K562 (cell line): ENCODE measurements at regions not wholly inside any gene's neighbourhood (a gene's known extent, or its start where the extent isn't known, plus 50 kb on each side); places are given as distances from the start of the nearest gene placed in this dataset.

Experiments used
- ATAC-seq: fragments of 200-7000 bp; cut with Tn5 transposase; 3 replicates; pipeline ENCODE4 v1.9.1; 2020; ENCODE audit warnings: moderate library complexity
- BruUV-seq: library from RNA; stranded (reverse); fragments of 400-500 nt; replicated peaks from 2 replicates; lab custom pipeline; 2021; lab: Mats Ljungman, UMichigan
- CTCF ChIA-PET: fragments of 300-600 bp; formaldehyde crosslinking; extraction: SDS; loops from one replicate; lab custom pipeline; 2021; ENCODE audit warnings: low intra/inter-chr PET ratio; lab: Yijun Ruan, JAX
- POLR2A ChIA-PET: fragments of 300-600, 350-650 bp; sonication (Branson Sonifier 250); formaldehyde crosslinking; extraction: SDS; loops from one replicate; lab custom pipeline; 2021; ENCODE audit warnings: antibody characterized with exemption, inconsistent platforms; lab: Yijun Ruan, JAX
- DNase-seq, 4 experiments: peaks; one replicate each; pipeline versions ENCODE4 v3.0.0 to v3.0.0-alpha.2; 2011 to 2018; ENCODE audit warnings: low spot score in 3 of 4, mixed read lengths in 3 of 4; ENCODE audit errors: extremely low read depth in 1 of 4
- FAIRE-seq: peaks from 2 replicates; lab custom pipeline; 2011; peaks lifted over from hg19 to GRCh38; lab: Jason Lieb, UNC
- H2AFZ ChIP-seq: 2 replicates; pipeline ENCODE4 v1.6.0; 2011; ENCODE audit warnings: low read depth, low read length, control low read depth, inconsistent platforms
- H3K27ac ChIP-seq: fragments of 200-600 bp; 3 replicates; pipeline ENCODE4 v1.8.0; 2011; ENCODE audit warnings: low read depth, mild to moderate bottlenecking, control low read depth, inconsistent platforms, low read length, moderate library complexity, mixed read lengths; ENCODE audit errors: extremely low read depth
- H3K27me3 ChIP-seq, 2 experiments: fragments of 300-600 bp in 1 of 2; 2 replicates in 1 of 2; 3 replicates in 1 of 2; pipeline versions ENCODE4 v1.6.0 to v1.8.0; 2011; ENCODE audit warnings: inconsistent platforms in 2 of 2, low read length in 2 of 2, mild to moderate bottlenecking in 1 of 2, mixed read lengths in 1 of 2, moderate library complexity in 1 of 2; ENCODE audit not compliant: control insufficient read depth in 2 of 2, insufficient read depth in 2 of 2
- H3K36me3 ChIP-seq: fragments of 300-600 bp; 3 replicates; pipeline ENCODE4 v1.8.0; 2011; ENCODE audit warnings: mild to moderate bottlenecking, low read length, inconsistent platforms; ENCODE audit not compliant: control insufficient read depth, insufficient read depth
- H3K4me1 ChIP-seq, 2 experiments: fragments of 200-600 bp in 1 of 2; replicated peaks in 1 of 2; 2 replicates in 1 of 2; 3 replicates in 1 of 2; pipeline versions ENCODE4 v1.5.1 to v1.8.0; 2011; ENCODE audit warnings: inconsistent platforms in 2 of 2, low read length in 2 of 2, mild to moderate bottlenecking in 1 of 2, mixed read lengths in 1 of 2, moderate library complexity in 1 of 2; ENCODE audit not compliant: control insufficient read depth in 2 of 2, insufficient read depth in 2 of 2
- H3K4me2 ChIP-seq: 2 replicates; pipeline ENCODE4 v1.6.1; 2011; ENCODE audit warnings: low read length, control low read depth, inconsistent platforms, mixed read lengths; ENCODE audit not compliant: insufficient read depth
- H3K4me3 ChIP-seq: fragments of 200-600 bp; sonication (generic), shearing (Covaris generic); 2 replicates; pipeline ENCODE4 v1.5.1; 2016; ENCODE audit warnings: control low read depth, inconsistent platforms
- H3K79me2 ChIP-seq: fragments of 200-600 bp; 3 replicates; pipeline ENCODE4 v1.8.0; 2011; ENCODE audit warnings: low read length, inconsistent platforms; ENCODE audit not compliant: control insufficient read depth, insufficient read depth
- H3K9ac ChIP-seq, 2 experiments: 2 replicates each; pipeline versions ENCODE4 v1.6.0 to v1.6.1; 2011; ENCODE audit warnings: low read depth in 2 of 2, low read length in 2 of 2, control low read depth in 1 of 2, inconsistent platforms in 1 of 2, mild to moderate bottlenecking in 1 of 2, mixed read lengths in 1 of 2; ENCODE audit not compliant: insufficient read depth in 1 of 2
- H3K9me1 ChIP-seq: one replicate; pipeline ENCODE4 v1.6.0; 2011; ENCODE audit warnings: inconsistent platforms, mild to moderate bottlenecking, low read length, moderate library complexity; ENCODE audit not compliant: control insufficient read depth, insufficient read depth
- H3K9me3 ChIP-seq: replicated peaks from 2 replicates; pipeline ENCODE4 v1.5.1; 2011; ENCODE audit warnings: low read depth, low read length, inconsistent platforms; ENCODE audit not compliant: control insufficient read depth, insufficient read depth
- H4K20me1 ChIP-seq: replicated peaks from 2 replicates; pipeline ENCODE4 v1.6.1; 2011; ENCODE audit warnings: low read length, inconsistent platforms, mixed read lengths; ENCODE audit not compliant: control insufficient read depth, insufficient read depth
- CBX5 ChIP-seq: IDR thresholded peaks from 2 replicates; pipeline ENCODE4 v1.6.1; 2014; ENCODE audit warnings: low read depth, borderline replicate concordance
- DDX20 ChIP-seq: fragments of 450-650 bp; IDR thresholded peaks from 2 replicates; pipeline ENCODE4 v1.6.1; 2016; ENCODE audit warnings: missing genetic modification characterization, low read depth, mild to moderate bottlenecking, missing compliant biosample characterization, moderate library complexity
- ESRRA ChIP-seq: fragments of 450-650 bp; IDR thresholded peaks from 2 replicates; pipeline ENCODE4 v1.6.1; 2014; ENCODE audit warnings: low read depth, mild to moderate bottlenecking, moderate library complexity, borderline replicate concordance
- HLTF ChIP-seq: fragments of 450-650 bp; IDR thresholded peaks from 2 replicates; pipeline ENCODE4 v1.6.1; 2016
- IFI16 ChIP-seq: fragments of 250-450 bp; sonication (Bioruptor Pico); IDR thresholded peaks from 2 replicates; pipeline ENCODE4 v2.1.2; 2022; ENCODE audit warnings: mild to moderate bottlenecking, inconsistent platforms
- KHSRP ChIP-seq: fragments of 450-650 bp; IDR thresholded peaks from 2 replicates; pipeline ENCODE4 v1.6.1; 2017
- NR1H2 ChIP-seq: sonication (generic); formaldehyde crosslinking; IDR thresholded peaks from 2 replicates; pipeline ENCODE4 v1.4.0; 2020; ENCODE audit warnings: mild to moderate bottlenecking, missing genetic modification reagents
- PHF8 ChIP-seq: fragments of 200-600 bp; sonication (generic); IDR thresholded peaks from 2 replicates; pipeline ENCODE4 v1.6.1; 2012; ENCODE audit warnings: mixed run types, mild to moderate bottlenecking, inconsistent platforms, low read length, moderate library complexity, borderline replicate concordance
- RBM39 ChIP-seq: fragments of 200-400 bp; formaldehyde crosslinking; optimal IDR thresholded peaks from 2 replicates; pipeline ENCODE3; 2018; ENCODE audit warnings: low read depth, low read length
- RFX1 ChIP-seq: fragments of 450-650 bp; IDR thresholded peaks from 2 replicates; pipeline ENCODE4 v1.6.1; 2016; ENCODE audit warnings: mild to moderate bottlenecking, moderate library complexity
- ZNF431 ChIP-seq: sonication (generic); formaldehyde crosslinking; IDR thresholded peaks from 2 replicates; pipeline ENCODE4 v1.8.0; 2022; ENCODE audit warnings: mild to moderate bottlenecking, missing genetic modification reagents
- WGBS: fragments of 100-300 bp; shearing (Covaris generic); methylation state at CpG from one replicate; pipeline ENCODE4 v1.1.6; 2016; ENCODE audit warnings: low coverage, mixed read lengths; ENCODE audit not compliant: insufficient coverage; ENCODE audit errors: missing lambda C conversion rate; 5-methylcytosine and 5-hydroxymethylcytosine counted together
- in situ Hi-C: fragments of 300-500 bp; cut with MboI; formaldehyde crosslinking; loops from 4 replicates; pipeline ENCODE4 v1.15.0; 2018; ENCODE audit warnings: inconsistent platforms, mixed read lengths
- intact Hi-C: fragments of 100-400 bp; cut with micrococcal nuclease; formaldehyde crosslinking; loops from 2 replicates; pipeline ENCODE4 v1.14.2; 2022
- TF ChIP-seq, protein P1 (sequence below): fragments of 250-450 bp; sonication (Bioruptor Pico); IDR thresholded peaks from 2 replicates; pipeline ENCODE4 v1.5.0; 2020; ENCODE audit warnings: mild to moderate bottlenecking
- TF ChIP-seq, protein P2 (sequence below): IDR thresholded peaks from 2 replicates; pipeline ENCODE4 v1.6.1; 2011; ENCODE audit warnings: borderline replicate concordance, low read depth, mild to moderate bottlenecking, moderate library complexity, low read length; ENCODE audit not compliant: insufficient read depth, poor library complexity, severe bottlenecking
- TF ChIP-seq, protein P3 (sequence below): fragments of 250-450 bp; sonication (Bioruptor Pico); IDR thresholded peaks from 2 replicates; pipeline ENCODE4 v1.5.0; 2021

DNA sequence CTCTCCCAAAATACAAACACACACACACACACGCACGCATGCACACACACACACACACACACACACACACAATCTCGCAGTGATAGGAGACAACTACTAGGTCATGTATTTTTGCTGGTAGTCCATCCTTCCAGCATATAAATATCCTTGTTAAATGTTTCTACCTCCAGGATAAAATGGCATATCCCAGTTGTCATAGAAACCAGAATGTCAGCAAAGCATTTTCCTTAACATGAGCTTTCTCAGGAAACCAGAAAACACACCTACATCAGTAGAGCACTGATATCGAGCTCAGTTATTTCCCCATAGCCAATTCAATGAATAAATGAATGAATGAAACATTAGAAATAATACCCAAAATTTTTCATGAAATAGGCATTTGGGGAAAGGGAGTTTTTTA lies 115.7 kb downstream of the PWWP3B start:
- no peak overlapping the region for H3K27ac ChIP-seq
- 0% methylated on average over 1 of the region's 4 CpGs for WGBS
- H4K20me1 ChIP-seq = no peaks in the 10 kb centered on the region
- H3K9me3 ChIP-seq = no peaks in the 10 kb centered on the region
- no peak overlapping the region for H2AFZ ChIP-seq
- in situ Hi-C loops = no loop called here
- no peaks in the 10 kb centered on the region for H3K9me1 ChIP-seq
- intact Hi-C loops = no loop called here
- H3K4me1 ChIP-seq = no peaks in the 10 kb centered on the region
- ATAC-seq (no peak), DNase-seq (no peak), FAIRE-seq (no peak)
- no peaks in the 10 kb centered on the region for H3K27me3 ChIP-seq
- TF ChIP-seq IFI16 (no peak), RFX1 (peak; percentile 14; the same call in 1 of the 2 replicates)
- TF ChIP-seq, protein P1, sequence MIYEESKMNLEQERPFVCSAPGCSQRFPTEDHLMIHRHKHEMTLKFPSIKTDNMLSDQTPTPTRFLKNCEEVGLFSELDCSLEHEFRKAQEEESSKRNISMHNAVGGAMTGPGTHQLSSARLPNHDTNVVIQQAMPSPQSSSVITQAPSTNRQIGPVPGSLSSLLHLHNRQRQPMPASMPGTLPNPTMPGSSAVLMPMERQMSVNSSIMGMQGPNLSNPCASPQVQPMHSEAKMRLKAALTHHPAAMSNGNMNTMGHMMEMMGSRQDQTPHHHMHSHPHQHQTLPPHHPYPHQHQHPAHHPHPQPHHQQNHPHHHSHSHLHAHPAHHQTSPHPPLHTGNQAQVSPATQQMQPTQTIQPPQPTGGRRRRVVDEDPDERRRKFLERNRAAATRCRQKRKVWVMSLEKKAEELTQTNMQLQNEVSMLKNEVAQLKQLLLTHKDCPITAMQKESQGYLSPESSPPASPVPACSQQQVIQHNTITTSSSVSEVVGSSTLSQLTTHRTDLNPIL (CRISPR knock-in tag) = no peak
- no peak overlapping the region for H3K4me3 ChIP-seq
- ChIA-PET CTCF (no interaction called here), POLR2A (no interaction called here)
- no TSS peak for BruUV-seq
- H3K9ac ChIP-seq = no peak overlapping the region
- H3K4me2 ChIP-seq = no peak overlapping the region
- H3K79me2 ChIP-seq = no peaks in the 10 kb centered on the region
- no peaks in the 10 kb centered on the region for H3K36me3 ChIP-seq

DNA sequence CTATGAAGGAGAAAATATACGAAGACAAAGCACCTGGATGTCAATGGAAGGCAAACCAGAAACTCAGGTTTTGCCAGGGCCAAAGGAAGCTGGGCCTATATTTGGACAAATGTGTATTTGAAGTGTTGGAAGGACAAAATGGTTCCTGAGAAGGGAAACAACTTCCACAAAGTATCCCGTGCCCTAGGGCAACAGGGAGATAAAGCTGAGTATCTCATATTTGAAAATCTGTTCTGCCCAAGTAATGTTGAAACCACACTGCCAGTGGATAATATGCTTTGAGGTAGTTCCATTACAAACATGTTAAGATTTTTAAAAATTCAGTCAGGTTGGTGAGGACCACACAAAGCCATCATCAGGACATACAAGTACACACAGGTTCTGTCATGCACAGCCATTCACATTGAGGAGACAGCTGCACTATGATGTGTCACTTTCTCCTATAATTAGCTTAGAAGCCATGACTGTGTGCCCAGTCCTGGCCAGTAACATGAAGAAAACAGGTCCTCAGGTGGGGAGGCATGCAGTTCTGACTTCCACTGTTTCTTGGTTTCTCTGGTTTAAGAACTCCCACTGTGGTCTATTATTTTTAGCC lies 116.4 kb downstream of the PWWP3B start:
- H3K4me3 ChIP-seq = no peak overlapping the region
- FAIRE-seq = no peak
- TF ChIP-seq CBX5 (no peak), RBM39 (no peak), ESRRA (no peak), DDX20 (tag) (no peak), ZNF431 (no peak), KHSRP (no peak), HLTF (no peak), PHF8 (no peak), NR1H2 (CRISPR knock-in tag) (no peak)
- TF ChIP-seq, protein P2, sequence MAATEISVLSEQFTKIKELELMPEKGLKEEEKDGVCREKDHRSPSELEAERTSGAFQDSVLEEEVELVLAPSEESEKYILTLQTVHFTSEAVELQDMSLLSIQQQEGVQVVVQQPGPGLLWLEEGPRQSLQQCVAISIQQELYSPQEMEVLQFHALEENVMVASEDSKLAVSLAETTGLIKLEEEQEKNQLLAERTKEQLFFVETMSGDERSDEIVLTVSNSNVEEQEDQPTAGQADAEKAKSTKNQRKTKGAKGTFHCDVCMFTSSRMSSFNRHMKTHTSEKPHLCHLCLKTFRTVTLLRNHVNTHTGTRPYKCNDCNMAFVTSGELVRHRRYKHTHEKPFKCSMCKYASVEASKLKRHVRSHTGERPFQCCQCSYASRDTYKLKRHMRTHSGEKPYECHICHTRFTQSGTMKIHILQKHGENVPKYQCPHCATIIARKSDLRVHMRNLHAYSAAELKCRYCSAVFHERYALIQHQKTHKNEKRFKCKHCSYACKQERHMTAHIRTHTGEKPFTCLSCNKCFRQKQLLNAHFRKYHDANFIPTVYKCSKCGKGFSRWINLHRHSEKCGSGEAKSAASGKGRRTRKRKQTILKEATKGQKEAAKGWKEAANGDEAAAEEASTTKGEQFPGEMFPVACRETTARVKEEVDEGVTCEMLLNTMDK = no peak
- TF ChIP-seq, protein P3, sequence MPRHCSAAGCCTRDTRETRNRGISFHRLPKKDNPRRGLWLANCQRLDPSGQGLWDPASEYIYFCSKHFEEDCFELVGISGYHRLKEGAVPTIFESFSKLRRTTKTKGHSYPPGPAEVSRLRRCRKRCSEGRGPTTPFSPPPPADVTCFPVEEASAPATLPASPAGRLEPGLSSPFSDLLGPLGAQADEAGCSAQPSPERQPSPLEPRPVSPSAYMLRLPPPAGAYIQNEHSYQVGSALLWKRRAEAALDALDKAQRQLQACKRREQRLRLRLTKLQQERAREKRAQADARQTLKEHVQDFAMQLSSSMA (CRISPR knock-in tag) = no peak

More for the DNA sequence above, 116.4 kb downstream of the PWWP3B start:
- ATAC-seq (no peak), DNase-seq (no peak)
- in situ Hi-C loops (no loop called here), intact Hi-C loops (no loop called here)
- Histone ChIP-seq H4K20me1 (no peaks in the 10 kb centered on the region), H3K4me1 (no peaks in the 10 kb centered on the region), H3K9ac (no peak overlapping the region), H3K9me3 (no peaks in the 10 kb centered on the region), H3K36me3 (no peaks in the 10 kb centered on the region), H2AFZ (no peak overlapping the region), H3K4me2 (no peak overlapping the region), H3K79me2 (no peaks in the 10 kb centered on the region), H3K27me3 (no peaks in the 10 kb centered on the region), H3K27ac (no peak overlapping the region), H3K9me1 (no peaks in the 10 kb centered on the region)
- WGBS = 0% methylated on average over 1 of the region's 2 CpGs
- BruUV-seq = no TSS peak
- ChIA-PET CTCF (no interaction called here), POLR2A (no interaction called here)
